HG03565 (cell line): ENCODE measurements at regions not wholly inside any gene's neighbourhood (a gene's known extent, or its start where the extent isn't known, plus 50 kb on each side); places are given as distances from the start of the nearest gene placed in this dataset.

Source experiments
- ATAC-seq: cut with Tn5 transposase; IDR thresholded peaks from one replicate; pipeline ENCODE4 v1.9.1; 2021; ENCODE audit warnings: mild to moderate bottlenecking, moderate library complexity; ENCODE audit not compliant: unreplicated experiment

DNA sequence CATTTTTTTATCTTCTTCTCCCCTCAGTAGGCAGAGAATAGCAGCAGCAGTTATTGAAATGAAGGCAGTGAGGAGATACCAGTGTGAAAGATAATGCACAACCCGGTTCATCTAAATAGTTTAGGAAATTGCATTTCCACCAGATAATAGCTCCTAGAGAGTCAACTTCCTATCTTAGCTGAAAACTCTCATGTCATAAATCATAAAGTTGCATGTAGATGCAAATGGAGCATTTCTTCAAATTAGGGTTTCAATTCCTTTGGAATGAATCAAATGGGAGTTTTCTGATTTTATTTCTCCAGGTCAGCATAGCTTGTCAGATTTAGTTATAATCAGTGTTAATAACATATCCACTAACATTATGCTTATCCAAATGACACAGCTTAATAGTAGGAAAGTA lies 335.3 kb downstream of the CNTNAP4 start:
- ATAC-seq = no peak

DNA sequence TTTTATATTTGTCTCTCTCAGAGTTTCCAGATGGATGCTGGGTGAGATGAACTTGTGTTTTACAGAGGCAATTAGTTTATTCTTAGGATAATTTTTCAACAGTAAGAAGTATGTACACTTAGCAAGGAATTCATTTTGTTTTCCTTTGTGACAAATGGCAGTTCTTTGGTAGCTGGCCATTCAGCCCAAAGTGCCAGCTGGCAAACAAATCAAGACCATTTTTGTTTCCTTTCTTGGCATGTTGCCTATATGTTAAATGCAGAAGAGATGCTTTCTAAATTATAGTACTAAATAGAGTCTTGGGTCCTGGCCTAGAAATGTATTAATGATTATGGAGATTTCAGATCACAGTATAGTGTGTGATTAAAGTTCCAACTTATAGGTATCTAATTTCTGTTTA lies 337.1 kb downstream of the CNTNAP4 start:
- no peak for ATAC-seq

DNA sequence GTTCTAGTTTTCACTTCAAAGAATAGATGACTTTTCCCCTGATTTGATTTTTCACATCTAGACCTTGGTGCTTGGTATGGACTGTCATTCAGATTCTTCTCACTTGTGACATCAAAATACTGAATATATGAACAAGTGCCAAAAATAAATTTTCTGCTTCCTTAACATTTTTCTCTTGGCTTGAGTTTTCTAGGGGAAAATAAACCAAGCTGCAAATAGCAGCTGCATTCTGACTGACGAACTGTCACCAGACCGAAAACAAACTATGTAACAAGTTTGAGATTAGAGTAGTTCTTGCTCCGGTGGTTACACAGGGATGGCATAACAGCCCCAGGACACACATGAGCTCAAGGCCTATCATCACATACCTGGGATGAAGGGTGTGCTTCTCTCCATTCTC lies 345.7 kb downstream of the CNTNAP4 start:
- ATAC-seq = no peak

DNA sequence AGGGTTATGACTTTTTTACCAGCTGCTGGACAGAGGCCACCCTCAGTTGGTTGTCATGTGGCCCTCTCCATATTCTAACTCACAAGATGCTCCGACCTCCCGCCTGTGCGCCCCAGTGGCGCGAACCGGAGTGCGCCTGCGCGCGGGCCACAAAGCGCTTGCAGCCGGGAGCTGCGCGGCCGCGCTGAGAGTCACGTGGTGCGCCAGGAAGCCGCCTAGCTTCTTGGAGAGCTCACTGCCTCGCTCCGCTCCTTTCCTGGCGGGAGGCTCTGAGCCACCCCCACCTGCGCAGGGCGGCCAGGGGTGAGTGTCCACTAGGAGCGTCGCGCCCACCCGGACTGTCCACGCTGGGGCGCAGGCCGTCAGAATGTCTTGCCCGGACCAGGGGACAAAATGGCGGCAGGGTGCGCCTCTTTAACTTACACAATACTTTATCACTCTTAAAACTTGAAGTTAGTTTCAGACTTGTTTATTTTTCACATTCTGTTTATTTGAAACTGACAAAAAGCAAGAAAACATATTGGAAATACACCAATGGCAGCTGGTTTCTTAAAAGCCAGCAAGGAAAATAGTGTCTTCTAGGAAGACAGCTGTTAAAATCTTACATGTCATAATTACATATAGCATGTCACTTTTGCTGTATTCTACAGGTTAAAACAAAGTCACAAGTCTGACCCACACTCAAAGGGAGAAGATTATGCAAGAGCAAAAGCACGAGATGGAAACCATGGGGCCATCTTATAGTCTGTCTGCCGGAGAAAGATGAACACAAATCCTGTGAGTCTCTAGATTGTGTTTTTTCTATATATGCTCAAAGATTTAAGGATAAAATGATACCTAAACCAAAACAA lies 357.9 kb downstream of the CNTNAP4 start:
- ATAC-seq = no peak

DNA sequence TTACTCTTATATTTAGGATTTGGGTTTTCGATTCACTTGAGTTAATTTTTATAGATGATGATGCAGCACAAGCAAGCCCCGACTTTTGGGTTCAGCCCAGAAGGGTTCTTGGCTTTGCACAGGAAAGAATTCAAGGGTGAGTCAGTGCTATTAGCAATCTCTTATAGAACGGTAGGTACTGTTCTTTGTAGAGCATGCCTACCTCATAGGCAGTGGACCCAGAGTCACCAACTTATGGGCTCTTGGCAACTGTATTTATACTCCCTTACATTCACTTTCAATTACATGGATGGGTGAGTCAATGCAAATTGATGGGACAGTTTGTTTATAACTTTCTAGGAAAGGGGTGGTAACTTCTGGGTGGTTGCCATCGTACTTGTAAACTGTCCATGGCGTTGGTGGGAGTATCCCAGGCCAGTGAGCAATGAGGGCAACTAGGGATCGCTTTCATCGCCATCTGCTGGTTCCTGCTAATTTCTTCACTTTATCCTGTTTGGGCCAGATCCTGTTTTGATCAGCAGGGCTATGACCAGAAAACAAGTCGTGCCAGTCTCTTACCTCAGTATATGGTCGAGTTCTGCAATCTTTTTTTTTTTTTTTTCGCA lies 362.6 kb downstream of the CNTNAP4 start:
- ATAC-seq = no peak

DNA sequence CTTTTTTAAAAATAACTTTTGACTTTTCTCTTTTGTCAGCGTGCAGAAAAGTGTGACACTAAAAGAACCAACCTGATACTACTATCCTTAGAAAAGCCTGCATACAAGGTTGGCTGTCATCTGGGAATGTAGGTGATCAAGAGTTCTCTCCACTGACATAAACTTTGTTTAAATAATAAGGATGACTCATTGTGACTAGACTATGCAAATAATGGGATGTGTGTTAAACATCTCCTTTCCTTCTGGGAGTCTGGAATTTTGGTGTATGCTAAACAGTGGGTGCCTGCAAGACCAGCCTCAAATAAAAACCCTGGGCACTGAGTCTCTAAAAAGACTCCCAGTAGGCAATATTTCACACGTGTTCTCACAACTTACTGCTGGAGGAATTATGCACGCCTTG lies 373.4 kb downstream of the CNTNAP4 start:
- ATAC-seq = no peak

DNA sequence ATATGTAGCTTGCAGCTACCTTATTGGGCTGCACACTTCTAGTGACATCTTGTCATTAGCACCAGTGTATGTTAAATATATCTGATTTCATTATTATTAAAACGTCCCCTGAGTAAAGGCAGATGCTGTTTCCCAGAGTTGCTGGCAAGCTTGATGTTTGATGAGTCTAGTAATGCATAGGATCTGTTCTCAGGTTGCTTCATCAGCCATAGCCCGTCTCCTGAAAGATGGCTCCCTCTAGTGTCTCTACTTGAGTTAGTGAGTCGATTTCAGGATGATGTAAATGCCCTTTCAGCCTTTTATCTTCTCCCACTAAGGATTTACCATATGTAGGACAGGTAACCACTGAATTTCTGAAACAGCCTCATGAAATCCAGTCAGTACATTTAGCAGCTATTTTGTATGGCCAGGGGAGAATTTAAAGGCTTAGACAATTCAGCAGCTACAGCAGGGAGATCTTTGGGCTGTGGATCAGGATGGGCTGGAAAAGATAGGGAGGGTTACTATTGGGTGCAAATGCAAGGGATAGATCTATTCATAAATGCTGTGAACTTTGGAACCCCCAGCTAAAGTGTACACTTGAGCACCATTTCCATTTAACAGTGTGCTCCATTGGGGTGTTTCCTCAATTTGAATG lies 376.3 kb downstream of the CNTNAP4 start:
- peak; percentile 81 for ATAC-seq

DNA sequence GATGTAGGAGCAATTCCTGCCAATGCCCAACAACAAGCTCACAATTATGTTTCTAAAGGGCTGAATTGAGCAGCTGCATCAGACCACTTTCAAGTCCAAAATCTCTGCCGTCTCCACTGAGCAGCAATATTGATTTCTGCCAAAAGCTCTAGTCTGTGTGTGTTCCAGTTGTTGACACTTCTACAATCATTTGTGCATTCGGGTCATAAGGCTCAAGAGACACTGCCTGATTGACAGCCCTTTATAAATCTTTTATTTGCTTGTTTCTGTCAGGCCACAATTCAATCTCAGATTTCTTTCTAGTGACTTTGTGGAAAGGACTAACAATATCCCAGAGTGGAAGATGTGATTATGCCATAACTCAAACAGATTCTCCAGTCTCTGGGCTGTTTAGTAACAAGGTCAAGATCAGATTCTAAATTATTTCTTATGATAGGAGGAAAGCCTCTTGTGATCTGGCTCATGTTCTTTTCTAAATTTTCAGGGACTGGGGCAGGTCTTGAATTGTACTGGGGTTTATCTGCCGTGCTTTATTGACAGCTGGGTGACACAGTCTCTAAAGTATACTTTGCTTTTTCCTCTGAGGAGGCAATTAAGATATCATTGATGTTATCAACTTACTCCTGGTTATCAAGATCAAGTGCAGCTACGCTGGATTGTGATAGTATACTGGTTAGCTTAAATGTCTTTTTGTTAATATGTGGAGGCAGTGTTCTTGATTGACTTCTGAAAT lies 377.1 kb downstream of the CNTNAP4 start:
- ATAC-seq = no peak

DNA sequence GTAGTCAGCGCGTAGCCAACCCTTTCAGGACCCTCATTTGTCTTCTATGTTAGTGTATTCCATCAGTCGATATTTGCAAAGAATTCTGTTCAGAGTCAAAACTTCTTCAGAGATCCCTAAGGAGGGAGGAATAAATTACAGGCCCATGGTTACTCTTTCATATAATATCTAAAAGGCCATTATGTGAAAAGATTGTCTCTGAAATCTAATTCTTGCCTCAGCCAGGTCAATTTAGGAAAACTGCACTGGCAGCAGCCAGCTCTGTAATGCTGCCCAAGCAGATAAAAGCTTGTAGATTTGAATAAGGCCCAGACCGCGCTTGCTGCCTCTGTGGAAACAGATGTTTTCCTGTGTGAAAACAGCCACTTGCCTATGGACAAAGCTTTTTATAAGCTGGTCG lies 379.8 kb downstream of the CNTNAP4 start:
- ATAC-seq = no peak

DNA sequence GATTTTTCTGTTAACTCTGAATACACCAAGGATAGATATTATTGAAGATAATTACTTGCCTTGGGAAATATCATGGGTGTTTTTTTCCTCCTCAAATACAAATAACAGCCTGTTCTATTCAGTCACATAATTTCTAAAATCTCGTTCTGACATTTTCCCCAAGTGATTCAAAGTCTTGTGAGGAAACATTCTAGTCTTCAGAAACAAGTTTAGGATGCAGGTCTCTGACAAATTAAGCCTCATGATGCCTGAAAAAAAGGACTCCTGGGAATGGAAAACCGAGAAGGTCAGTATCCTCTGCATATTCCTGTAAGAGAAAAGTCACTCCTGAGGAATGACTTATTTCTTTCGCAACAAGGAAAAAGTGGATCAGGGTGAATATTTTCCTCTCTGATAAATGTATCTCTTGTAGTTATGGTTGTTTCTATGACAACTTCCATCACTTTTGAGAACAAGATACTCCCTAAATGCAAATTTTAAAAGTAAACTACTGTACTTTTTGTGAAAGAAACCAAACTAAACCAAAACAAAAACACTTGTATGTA lies 384.6 kb downstream of the CNTNAP4 start:
- ATAC-seq = no peak

DNA sequence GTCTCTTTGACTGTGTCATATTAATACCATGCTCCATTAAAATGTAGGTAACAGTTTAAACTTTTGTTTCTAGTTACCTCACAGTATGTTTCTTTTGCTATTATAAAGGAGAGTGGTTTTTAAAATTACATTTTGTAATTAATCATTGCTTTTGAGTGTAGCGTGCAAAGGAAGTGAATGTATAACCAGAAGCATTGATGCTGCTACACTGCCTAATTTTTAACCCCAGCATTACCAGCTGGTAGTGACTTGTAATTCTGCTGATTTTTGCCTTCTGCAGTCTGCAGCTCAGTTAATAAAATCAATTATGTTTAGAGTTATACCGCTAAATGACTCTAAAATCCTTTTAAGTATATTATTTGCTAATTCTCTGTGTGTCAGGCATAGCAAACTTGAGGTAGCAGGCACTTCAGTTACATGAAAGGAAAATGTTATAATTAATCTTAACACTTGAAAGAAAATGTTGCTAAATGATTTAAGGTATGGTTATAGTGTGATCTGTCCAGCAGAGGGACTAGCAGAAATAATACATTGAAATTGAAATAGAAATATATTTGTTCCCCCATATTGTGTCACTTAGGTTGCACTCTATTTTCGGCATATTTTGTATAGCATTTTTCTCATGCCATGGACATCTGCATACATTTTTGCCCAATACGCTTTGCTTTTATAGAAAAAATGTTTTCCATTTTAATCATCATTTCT lies 388.5 kb downstream of the CNTNAP4 start:
- ATAC-seq = no peak

DNA sequence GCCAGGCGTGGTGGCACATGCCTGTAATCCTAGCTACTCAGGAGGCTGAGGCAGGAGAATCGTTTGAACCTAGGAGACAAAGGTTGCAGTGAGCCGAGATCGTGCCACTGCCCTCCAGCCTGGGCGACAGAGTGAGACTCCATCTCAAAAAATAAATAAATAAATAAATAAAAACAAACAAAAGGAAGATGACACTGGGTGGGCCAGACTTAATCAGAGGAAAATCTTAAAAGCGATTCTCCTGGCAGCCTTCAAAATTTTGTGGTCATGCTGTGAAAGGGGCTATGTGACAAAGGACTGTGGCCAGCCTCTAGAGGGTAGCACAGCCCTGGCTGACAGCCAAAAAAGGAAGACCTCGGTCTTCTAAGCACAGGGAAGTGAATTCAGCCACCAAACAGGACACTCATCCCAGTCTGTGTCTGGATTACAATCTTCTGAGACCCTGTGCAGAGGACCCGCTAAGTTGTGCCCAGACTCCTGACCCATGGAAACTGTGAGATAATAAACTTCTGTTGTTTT lies 391.1 kb downstream of the CNTNAP4 start:
- no peak for ATAC-seq

DNA sequence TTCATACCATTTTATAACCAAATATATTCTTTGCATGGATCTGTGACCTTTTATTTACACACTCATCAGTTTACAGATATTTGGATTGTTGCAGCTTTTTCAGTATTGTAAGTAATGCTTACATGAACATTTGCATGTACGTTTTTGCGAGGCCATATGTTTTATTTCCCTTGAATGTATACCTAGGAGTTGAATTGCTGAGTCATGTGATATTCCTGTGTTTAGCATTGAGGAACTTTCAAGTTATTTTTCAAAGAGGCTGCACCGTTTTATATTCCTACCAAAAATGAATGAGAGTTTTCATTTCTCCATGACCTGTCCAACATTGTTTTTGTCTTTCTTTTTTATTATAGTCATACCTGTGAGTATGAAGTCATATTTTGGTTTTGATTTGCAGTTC lies 392.1 kb downstream of the CNTNAP4 start:
- ATAC-seq = no peak

DNA sequence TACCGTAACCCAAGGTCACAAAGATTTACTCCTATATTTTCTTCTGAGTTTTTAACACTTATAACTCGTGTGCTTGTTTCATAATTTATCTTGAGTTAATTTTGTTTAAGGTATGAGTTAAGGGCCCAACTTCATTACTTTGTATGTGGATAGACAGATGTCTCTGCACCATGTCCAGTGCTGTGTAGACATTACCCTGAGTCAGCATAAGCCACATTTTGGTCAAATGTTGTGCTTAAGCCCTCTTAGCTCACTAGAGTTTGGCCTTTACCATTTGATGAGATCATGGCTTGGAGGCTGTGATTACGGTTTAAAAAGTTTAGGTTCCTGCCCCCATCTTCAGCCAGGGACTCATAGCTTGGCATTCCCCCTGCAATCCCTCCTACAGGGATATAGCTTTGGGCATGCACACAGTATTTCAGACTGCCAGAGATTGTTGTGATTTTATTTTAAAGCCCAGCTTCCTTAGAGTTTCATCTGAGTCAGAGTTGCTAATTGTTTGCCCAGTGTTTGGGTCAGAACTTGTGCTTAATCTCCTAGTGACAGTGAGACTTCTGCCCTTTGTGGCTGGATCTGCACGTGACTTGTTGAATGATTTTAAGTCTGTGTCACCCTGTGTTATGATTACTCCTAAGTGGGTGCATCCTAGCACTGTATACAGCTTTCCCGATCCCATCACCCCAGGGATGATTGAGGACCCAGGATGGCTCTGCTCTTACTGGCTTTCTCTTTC lies 393.1 kb downstream of the CNTNAP4 start:
- no peak for ATAC-seq

DNA sequence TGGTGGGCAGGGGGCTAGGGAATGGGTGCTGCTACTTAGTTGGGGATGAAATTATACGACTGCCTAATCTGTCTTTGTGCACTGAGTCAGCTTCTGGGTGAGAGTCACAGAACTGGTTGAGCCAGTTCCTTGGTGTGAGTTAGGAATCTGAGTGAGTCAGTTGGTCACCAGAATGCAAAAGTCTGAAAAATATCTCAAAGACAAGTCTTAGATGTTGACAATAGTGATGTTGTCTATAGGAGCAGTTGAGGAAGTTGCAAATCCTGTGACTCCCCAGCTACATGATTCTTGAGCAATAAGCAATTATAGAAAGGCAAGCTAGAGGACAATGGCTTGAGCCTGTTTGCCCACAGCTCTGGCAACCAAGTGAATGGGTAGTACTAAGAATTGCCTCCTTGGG lies 399.2 kb downstream of the CNTNAP4 start:
- no peak for ATAC-seq

DNA sequence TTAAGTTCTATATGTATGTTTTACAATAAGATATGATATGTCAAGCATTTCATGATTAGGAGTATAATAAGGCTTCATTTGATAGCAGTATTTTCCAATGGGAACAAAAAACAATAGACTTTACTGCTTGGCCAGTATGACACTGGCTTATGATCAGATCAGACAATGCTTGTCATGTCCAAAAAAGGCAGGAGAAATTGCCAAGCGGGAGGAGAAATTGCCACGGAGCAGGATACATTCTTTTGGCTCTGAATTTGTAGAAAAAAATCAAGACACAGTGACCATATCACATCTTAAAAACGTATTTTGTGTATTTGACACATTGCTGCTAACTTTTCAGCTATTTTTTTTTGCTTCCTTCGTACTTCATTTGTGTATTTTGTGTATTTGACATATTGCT lies 404.1 kb downstream of the CNTNAP4 start:
- no peak for ATAC-seq

DNA sequence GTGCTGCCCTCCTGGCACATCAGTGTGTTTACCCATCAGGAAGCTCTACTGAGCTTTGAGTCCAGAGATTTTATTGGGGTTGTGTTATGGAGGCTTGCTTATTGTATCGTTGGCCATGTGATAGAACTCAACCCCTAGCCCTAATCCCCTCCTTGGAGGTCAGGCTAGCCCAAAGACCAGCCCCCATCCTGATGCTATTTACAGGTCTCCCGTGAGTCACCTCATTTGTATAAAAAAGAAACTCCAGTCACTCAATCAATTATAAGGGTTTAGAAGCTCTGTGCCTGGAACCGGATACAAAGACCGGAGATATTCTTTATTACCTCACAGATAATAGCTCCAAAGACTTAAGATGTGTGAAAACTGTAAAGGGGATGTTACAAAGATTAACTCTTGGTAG lies 405.9 kb downstream of the CNTNAP4 start:
- ATAC-seq = no peak

DNA sequence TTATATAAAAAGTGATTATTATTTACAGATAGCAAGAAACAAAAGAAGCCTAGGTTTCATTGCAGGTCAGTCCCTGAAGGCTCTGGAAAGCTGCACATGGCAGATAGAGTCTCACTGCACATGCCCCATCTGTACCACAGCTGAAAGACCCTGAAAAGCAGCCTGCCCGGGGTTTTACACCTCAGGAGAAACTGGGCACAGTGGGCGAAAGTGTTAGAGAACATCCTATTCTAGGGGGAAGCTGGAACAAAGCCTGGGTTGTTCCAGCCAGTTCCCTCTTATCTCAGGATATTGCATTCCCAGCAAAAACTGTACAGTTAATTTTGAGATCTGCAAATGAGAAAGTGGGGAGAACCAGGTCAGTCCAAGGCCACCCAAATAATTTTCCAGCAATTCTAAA lies 419.7 kb downstream of the CNTNAP4 start:
- no peak for ATAC-seq

DNA sequence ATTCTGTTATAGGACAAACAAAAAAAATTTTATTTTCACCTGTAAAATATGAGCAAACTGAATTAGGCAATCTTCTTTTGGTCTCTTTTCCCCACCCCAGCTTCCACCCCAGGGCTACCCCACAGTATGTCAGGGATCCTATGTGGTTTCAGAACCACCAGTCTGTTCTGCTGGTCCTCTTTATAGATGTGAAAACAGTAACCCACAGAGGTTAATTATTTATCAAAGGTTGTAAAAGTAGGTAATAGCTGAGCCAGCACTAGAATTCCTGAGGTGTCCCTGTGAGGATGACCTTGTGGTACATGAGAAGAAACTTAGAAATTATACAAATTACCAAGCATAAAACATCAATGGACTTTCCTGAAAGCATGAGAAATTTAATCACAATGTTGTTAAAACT lies 428.7 kb downstream of the CNTNAP4 start:
- ATAC-seq = no peak

DNA sequence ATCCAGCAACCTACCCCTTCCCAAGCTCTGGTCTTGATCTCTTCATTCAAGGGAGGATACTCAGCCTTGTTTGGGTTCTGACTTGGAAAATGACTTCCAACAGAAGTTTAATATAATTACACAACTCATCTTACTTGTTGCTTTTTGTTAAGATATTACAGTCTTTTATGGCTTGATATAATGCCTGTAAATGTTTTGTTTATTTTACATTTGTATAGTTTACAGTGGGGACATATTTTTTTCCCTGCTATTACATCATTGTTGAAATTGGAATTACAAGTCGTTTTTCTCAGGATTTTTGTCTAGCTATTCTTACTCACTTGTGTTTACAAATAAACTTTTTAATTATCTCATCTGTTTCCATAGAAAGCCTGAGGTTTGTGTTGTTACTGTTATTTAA lies 436.0 kb downstream of the CNTNAP4 start:
- ATAC-seq = no peak
